Spleen (tissue), 7 donors: ENCODE measurements at regions not wholly inside any gene's neighbourhood (a gene's known extent, or its start where the extent isn't known, plus 50 kb on each side); places are given as distances from the start of the nearest gene placed in this dataset.

Source experiments
- POLR2A ChIP-seq, 3 donors: fragments of 450-650 bp; IDR thresholded peaks; one replicate each; pipeline ENCODE4 v1.5.1; 2017; ENCODE audit warnings: antibody characterized with exemption in 3 of 3, mild to moderate bottlenecking in 1 of 3
- TF ChIP-seq, protein P1 (sequence below), 11 experiments: fragments of 200-600 bp in 7 of 11; fragments of 450-650 bp in 4 of 11; sonication (generic) in 4 of 11; IDR thresholded peaks in 8 of 11; conservative IDR thresholded peaks in 3 of 11; 1 replicate in 7 of 11; 2 replicates in 4 of 11; pipeline versions ENCODE4 v1.4.0 to v1.8.0; 2016 to 2021; ENCODE audit warnings: antibody characterized with exemption in 11 of 11, inconsistent platforms in 4 of 11, mild to moderate bottlenecking in 1 of 11
- donor health status: DM: no; HTN: no; CAD: no; lungs with moderate emphysema.
- donor health status: DM: no; HTN: no; CAD: no.
- donor health status: DM: no; HTN: no; CAD: no.

- TF ChIP-seq POLR2A (IDR thresholded peaks at IDR 0.05) = no peak
- TF ChIP-seq, protein P1, sequence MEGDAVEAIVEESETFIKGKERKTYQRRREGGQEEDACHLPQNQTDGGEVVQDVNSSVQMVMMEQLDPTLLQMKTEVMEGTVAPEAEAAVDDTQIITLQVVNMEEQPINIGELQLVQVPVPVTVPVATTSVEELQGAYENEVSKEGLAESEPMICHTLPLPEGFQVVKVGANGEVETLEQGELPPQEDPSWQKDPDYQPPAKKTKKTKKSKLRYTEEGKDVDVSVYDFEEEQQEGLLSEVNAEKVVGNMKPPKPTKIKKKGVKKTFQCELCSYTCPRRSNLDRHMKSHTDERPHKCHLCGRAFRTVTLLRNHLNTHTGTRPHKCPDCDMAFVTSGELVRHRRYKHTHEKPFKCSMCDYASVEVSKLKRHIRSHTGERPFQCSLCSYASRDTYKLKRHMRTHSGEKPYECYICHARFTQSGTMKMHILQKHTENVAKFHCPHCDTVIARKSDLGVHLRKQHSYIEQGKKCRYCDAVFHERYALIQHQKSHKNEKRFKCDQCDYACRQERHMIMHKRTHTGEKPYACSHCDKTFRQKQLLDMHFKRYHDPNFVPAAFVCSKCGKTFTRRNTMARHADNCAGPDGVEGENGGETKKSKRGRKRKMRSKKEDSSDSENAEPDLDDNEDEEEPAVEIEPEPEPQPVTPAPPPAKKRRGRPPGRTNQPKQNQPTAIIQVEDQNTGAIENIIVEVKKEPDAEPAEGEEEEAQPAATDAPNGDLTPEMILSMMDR (IDR thresholded peaks at IDR 0.05 in 8 of 11, conservative IDR thresholded peaks at IDR 0.05 in 3 of 11) = no peak
Measured at GRCh38 chr10:34006471-34006870, 672.0 kb upstream of the NRP1 start.
